Jurkat, Clone E6-1 (cell line): ENCODE measurements at regions not wholly inside any gene's neighbourhood (a gene's known extent, or its start where the extent isn't known, plus 50 kb on each side); places are given as distances from the start of the nearest gene placed in this dataset.
"Not testable (repeated sequence)": the region's sequence is repeated elsewhere in the genome, so short reads cannot be mapped to it uniquely, and the experiment has no call there.

Experiments
- DNase-seq: peaks from one replicate; pipeline ENCODE4 v3.0.0-alpha.2; 2011; ENCODE audit warnings: low read depth, low spot score
- H3K4me3 ChIP-seq: 2 replicates; pipeline ENCODE4 v1.5.1; 2011; ENCODE audit warnings: mild to moderate bottlenecking, low read length, control low read depth, moderate library complexity

DNA sequence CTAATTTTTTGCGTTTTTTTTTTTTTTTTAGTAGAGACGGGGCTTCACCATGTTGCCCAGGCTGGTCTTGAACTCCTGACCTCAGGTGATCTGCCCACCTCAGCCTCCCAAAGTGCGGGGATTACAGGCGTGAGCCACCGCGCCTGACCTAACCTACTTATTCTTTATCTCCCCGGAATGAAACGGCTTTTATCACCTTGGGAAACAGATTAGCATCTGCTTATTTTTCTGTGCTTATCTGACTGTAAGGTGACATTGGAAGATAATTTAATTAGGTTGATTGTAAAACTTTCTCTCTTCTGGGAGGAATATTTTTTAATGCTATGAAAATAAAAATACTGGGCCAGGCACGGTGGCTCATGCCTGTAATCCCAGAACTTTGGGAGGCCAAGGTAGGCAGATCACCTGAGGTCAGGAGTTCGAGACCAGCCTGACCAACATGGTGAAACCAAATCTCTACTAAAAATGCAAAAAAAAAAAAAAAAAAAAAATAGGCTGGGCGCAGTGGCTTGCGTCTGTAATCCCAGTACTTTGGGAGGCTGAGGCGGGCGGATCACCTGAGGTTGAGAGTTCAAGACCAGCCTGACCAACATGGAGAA, 70.2 kb upstream of the METTL9 start:
- H3K4me3 ChIP-seq, DNase-seq: not testable (repeated sequence)

GRCh38 chr16:21530729-21531383, 68.5 kb upstream of the METTL9 start:
- not testable (repeated sequence) for H3K4me3 ChIP-seq

DNA sequence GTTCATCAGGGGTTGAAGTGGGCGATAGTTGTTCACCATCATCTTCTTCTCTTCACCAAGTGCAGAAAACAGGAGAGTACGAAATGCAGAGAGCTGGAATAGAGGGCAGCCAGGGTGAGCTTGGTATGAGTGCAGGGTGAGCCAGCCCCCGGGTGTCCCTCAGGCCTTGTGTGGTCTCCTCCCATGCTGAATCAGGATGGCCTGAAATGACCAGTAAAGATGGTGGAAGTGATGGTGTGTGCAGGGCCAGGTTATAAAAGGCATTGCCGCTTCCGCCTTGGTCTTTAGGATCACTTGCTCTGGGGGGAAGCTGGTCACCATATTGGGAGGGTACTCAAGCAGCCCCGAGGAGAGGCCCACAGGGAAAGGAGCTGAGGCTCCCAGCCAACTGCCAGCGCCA, 66.4 kb upstream of the METTL9 start:
- DNase-seq, H3K4me3 ChIP-seq: not testable (repeated sequence)

More at GRCh38 chr16:21530729-21531383, 68.5 kb upstream of the METTL9 start:
- not testable (repeated sequence) for DNase-seq

DNA sequence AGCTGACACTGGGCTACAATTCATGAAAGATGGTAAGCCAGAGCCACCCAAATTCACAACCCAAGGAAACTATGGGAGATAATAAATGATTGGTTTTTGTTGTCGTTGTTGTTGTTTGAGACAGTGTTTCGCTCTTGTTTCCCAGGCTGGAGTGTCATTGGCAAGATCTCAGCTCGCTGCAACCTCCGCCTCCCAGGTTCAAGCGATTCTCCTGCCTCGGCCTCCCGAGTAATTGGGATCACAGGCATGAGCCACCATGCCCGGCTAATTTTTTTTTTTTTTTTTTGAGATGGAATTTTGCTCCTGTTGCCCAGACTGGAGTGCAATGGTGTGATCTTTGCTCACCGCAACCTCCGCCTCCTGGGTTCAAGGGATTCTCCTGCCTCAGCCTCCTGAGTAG, 65.9 kb upstream of the METTL9 start:
- not testable (repeated sequence) for DNase-seq, H3K4me3 ChIP-seq

DNA sequence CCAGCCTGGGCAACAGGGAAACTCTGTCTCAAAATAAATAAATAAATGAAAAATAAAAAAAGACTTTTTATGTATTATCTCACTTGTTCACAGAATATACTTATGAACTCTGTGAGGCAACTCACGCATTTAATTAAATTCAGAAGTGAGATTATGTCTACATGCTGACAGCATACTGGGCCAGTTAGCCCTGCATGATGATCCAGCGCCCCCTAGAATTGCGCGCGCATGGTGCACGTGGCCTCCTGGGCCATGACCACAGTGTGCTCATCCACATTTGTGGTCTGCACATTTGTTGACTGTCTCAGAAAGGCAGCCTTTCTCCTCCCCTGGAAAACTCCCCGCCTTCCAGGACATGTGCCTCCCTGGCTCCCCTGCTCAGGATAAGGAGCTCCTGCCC, 64.8 kb upstream of the METTL9 start:
- not testable (repeated sequence) for DNase-seq, H3K4me3 ChIP-seq

DNA sequence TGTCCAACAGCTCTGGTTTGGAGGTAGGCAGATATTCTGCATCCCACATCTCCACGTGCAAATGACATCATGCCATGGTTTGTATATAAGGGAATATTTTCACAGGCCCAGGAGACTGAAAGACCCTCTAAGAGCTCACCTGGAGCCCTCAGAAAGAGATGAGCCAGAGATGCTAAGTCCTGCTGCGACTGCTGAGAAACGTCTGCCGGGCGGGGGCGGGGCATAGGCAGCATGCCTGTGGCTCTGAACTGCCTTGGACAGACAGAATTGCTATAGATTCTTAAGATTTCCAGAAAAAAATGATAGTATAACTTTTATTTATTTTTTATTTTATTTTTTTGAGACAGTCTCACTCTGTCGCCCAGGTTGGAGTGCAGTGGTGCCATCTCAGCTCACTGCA, 64.2 kb upstream of the METTL9 start:
- DNase-seq, H3K4me3 ChIP-seq: not testable (repeated sequence)

DNA sequence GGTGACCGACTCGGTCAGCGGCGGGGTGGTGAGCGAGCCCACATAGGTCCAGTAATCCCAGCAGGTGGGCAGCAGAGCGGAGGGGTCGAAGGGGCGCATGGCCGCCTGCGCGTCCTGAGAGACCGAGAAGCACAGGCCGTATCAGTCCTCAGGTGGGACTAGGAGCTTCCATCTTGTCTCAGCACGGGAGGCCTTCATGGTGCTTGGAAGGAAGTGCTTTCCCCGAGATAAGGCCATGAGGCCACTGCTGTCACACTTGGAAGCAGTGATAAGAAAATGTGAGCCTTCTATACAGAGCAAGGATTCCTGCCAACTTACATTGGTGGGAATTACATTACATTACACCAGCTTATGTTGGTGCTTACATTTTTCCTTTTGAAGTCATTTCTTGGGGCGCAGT, 62.6 kb upstream of the METTL9 start:
- H3K4me3 ChIP-seq, DNase-seq: not testable (repeated sequence)

GRCh38 chr16:21537598-21537997, 61.8 kb upstream of the METTL9 start:
- not testable (repeated sequence) for H3K4me3 ChIP-seq, DNase-seq

GRCh38 chr16:21539107-21539618, 60.2 kb upstream of the METTL9 start:
- not testable (repeated sequence) for H3K4me3 ChIP-seq, DNase-seq

DNA sequence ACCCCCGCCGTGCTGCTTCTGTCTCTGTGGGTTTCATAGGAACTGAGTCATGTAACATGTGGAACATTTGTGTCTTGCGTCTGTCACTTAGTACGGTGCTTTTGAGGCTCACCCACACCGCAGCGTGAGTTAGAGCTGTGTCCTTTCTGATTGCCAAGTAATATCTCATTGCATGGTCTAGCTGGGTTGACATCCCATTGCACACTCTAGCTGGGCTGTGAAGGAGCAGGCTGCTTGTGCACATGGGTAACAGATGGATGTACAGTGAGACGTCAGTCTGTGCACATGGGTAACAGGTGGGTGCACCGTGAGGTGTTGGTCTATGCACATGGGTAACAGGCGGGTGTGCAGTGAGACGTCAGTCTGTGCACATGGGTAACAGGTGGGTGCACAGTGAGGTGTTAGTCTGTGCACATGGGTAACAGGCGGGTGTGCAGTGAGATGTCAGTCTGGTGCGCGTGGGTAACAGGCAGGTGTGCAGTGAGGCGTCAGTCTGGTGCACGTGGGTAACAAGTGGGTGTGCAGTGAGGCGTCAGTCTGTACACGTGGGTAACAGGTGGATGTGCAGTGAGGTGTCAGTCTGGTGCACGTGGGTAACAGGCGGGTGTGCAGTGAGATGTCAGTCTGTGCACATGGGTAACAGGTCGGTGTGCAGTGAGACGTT, 58.5 kb upstream of the METTL9 start:
- H3K4me3 ChIP-seq, DNase-seq: not testable (repeated sequence)

GRCh38 chr16:21541611-21542051, 57.7 kb upstream of the METTL9 start:
- not testable (repeated sequence) for H3K4me3 ChIP-seq, DNase-seq

DNA sequence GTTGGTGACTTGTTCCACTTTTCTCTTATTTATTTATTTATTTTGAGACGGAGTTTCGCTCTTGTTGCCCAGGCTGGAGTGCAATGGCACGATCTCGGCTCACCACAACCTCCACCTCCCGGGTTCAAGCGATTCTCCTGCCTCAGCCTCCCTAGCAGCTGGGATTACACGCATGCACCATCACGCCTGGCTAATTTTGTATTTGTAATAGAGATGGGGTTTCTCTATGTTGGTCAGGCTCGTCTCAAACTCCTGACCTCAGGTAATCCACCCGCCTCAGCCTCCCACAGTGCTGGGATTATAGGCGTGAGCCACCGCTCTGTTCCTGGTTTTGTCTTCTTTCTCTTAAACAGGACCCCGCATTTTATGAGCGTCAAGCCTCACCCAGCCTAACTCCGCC, 57.3 kb upstream of the METTL9 start:
- H3K4me3 ChIP-seq, DNase-seq: not testable (repeated sequence)

- DNase-seq, H3K4me3 ChIP-seq: not testable (repeated sequence)
Observed at GRCh38 chr16:21542491-21543124, 56.8 kb upstream of the METTL9 start.

GRCh38 chr16:21543151-21543836, 56.1 kb upstream of the METTL9 start:
- H3K4me3 ChIP-seq, DNase-seq: not testable (repeated sequence)

- not testable (repeated sequence) for DNase-seq, H3K4me3 ChIP-seq
Observed at GRCh38 chr16:21545664-21546326, 53.6 kb upstream of the METTL9 start.

- not testable (repeated sequence) for H3K4me3 ChIP-seq, DNase-seq
Observed at GRCh38 chr16:21549396-21549795, 50.0 kb upstream of the METTL9 start.
